HuH-7 (cell line): ENCODE measurements at regions not wholly inside any gene's neighbourhood (a gene's known extent, or its start where the extent isn't known, plus 50 kb on each side); places are given as distances from the start of the nearest gene placed in this dataset.

Source experiments
- DNase-seq: peaks from one replicate; pipeline ENCODE4 v3.0.0; 2011; ENCODE audit warnings: low spot score

DNA sequence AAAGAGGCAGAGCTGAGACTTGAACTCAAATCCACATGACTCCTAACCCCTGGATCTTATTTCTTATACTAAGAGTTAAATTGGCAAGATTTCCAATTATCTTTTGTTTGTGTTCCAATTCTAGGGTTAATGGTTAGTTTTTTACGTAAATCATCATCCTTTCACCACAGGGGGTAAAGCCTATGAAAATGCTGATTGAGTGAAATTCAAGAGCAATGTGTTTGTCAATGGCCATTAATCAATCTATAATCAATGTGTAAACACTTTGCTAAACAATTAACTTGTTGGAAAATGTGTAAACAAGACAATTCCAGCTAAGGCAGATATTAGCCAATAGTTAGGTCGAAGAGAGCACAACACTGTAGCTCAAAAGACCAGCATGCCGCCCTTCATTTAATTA lies 376.5 kb upstream of the ACVR2A start:
- no peak for DNase-seq

DNA sequence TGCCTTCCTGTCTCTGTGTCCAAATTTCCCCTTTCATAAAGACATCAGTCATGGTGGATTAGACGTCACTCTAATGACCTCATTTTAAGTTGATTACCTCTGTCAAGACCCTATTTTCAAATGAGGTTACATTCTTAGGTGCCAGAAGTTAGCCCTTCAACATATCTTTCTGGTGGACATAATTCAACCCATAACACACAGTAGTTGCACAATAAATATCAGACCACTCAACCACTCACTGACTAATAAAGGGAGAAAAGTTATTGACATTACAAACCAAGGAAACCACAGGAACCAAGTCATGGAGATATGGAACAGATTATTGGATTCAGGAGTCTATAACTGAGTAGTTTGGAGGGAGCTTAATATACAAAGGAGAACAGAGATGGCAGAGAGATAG lies 377.4 kb upstream of the ACVR2A start:
- DNase-seq, result no peak

DNA sequence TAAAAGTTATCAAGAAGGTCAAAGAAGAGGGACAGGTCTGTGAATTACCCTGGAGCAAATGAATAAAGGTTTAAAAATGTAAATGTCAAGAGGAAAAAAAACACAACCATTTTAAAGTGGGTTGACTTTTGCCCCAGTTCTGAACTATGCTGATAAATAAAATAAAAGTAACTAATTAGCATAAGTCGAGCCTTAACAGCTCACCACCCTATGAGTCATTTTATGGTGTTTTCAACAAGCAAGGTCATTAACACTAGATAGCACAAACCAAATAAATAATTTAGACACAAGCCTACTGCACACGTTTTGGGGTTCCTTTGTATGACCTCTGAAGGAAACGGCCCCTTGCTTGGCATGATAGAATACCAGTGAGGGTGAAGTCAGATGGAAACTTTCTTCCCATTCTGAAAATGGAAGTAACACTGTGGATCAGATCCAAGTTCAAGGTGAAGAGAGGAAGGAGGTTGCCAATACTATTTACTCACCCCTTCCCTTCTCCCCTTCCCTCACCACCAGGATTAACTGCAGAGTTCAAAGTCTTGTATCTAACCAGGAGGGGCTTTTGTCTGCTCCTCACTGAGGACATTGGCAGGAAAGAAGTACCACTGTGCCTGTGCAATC lies 380.0 kb upstream of the ACVR2A start:
- DNase-seq, result no peak

DNA sequence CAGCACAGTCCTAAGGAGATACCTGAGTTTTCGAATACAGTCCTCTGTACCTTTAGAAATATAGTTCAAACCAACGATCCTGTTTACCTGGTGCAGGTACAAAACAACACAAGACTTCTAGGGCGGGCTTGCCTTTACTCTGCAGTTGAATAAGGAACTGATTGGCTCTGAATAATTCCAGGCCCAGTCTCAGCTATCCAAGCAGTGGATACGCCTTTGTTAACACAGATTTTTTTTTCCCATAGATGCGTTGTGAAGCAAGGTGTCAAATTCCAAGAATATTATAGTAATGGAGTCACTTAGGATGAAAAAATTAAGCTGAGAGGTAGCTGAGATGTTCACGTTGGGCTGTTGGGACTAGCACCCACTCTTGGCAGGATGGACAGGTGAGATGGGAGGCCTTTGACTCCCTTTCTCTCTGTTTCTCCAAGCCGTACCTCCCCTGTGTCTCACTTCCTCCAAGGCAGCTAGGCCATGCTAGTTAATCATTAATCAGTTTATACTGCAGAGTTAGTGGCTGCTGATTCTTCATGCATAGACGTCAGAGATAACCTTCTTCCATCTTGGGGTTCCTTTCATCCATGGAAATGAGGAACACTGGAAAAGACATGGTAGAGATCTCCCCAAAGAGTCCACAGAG lies 380.8 kb upstream of the ACVR2A start:
- DNase-seq, result peak; percentile 55

DNA sequence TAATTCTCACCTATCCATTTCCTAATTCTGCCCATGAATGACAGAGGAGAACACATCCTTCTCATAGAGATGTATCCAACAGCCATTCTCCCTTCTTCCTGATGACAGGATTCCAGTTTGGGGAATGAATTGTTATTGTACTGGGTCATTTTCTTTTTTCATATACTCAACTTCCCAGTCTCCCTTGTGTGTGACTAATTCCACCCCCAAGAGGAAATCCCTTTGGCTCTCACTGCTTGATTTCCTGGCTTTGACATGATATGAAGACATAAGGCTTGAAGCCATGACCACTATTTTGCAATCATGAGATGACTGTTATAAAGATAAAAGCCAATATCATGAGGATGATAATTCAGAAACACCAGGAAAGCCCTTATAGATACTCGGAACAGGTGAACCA lies 384.7 kb upstream of the ACVR2A start:
- DNase-seq, result no peak

DNA sequence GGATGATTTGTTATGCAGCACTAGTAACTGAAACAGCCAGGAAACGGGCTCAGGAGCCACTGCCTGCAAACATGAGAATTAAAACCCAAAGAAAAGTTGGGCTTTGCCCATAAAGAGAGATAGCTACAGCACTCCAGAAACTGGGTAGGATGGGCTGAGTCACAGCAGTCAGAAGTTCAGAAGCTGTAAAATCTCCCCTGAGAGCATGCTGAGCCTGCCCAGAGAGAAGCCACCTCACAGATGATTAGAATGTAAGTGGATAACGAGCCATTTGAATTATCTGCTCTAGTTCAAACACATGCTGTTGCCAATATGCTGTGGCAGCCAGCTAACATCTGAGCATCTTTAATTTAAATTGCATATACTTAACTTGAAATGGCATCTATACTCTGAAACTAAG lies 388.1 kb upstream of the ACVR2A start:
- no peak for DNase-seq

DNA sequence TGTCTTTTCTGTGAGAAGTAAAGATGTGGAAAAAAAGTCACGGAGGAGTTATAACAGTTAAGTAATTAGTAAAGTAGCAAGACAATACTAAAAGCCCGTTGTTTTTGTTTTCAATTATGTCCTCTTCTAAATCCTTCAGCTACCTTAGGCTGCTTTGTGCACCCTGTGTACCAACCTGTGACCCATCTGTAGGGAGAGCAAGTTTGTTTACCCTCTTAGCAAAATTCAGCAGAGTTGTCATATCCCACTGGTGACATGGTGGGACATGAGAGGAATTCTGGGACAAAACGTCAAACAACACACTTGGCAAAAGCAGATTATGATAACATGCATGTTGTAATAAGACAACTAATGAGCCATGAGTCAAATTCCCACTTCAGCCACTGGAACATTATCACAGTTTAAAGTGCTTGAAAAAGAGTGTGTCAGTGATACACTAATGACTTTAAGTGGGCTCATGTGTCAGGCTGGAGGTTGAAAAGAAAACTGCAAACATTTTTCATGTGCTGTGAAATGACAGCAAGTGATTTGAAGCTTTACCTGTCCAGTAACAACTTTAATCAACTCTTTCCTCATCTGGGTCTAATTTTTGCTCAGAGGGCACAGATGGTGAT lies 392.8 kb upstream of the ACVR2A start:
- DNase-seq, result no peak

DNA sequence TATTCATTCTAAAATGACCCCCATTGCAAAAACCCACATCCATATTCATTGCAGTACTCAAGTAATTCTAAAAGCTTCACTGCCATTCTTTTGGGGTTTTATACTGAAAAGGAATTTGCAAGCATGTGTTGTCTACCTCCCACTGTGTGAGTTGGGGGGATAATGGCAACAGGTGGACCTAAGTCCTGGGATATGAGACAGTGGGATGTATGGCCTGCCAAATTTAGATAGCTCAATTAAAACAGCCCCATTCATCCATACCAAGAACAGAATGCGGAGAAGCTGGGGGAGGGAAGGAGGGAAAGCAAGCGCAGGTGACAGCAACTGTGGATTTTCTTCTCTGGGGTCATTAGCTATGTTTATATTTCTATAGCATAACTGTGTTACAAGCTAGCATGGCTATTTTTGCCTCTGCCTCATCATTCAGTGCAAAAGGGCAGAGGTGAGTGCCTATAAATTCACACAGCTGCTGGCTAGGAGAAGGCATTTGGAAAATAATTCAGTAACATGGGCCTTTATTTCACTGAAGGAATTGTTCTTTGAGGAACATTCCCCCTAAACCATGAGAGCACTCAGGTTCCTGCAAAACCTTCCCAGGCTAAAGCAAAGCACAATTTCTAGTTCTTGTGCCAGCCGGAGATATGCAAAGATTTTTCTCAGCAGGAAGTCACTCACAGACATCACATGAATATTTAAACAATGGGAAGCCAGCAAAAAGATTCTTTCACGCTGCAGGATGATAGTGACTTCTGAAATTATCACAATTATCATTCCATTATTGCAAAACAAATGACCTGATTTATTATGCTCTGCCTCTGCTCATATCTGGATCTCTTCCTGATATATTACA lies 393.9 kb upstream of the ACVR2A start:
- DNase-seq, result no peak

DNA sequence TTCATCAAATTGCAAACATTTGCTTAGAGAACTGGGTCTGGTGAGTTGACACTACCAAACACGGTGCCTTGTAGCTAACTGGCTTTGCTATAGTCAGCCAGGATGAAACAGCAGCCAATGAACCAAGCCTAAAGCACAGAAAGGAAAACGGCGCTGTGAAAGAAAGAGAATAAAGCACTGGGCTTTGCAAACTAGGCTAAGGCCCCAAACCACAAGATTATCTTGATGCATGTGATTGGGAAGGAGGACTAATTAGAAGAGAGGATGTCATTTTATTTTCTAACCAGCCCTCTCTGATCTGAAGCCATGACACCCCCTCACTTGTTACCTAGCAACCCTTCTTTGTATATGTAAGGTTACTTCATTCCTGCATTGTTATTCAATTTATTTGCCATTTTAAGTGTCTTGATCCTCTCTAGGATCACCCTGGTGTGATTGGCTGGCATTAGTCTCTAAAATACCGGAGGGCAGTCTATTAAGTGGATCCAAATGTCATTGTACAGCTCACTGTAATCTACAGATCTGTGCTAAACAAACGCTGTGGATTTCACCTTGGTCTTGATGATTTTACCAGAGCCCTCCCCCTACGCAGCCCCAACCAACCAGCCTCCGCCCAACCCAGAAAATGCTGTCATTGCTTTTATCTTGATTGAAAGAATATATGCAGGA lies 395.4 kb upstream of the ACVR2A start:
- no peak for DNase-seq

DNA sequence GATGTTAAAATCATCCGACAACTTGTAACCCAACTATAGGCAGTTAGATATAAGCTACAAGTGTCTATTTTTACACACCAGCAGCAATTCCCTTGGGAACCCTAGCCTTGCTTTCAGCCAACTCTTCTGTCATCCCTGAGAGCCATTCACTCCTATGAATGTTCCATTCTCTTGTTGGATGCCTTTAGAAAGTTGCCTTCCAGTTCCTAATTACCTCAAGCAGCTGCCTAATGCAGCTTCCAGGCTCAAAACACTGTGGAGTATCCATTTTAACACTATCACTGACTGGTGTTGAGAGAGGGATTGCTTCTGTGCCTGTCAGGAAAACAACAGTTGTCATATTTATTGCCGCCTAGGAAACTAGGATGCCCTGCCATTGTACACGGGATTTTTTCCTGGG lies 402.0 kb upstream of the ACVR2A start:
- no peak for DNase-seq

DNA sequence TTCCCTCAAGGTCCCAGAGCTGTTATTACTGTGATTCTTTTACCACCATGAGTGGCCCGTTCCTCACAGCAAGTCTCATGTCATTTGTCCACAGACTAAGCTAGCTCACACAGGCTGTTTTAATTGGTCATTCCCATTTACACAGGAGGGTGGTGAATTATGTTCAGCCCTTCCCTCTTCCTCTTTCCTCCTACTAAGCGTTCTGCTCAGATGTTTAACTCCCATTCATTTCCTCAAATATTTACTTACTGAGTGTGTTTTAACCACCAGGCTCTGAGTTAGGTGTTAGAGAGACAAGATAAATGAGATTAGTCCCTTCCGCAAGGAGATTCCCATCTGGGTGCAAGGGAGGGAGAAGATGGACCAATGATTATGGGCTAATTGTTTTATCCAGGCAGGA lies 403.6 kb upstream of the ACVR2A start:
- DNase-seq, result no peak

DNA sequence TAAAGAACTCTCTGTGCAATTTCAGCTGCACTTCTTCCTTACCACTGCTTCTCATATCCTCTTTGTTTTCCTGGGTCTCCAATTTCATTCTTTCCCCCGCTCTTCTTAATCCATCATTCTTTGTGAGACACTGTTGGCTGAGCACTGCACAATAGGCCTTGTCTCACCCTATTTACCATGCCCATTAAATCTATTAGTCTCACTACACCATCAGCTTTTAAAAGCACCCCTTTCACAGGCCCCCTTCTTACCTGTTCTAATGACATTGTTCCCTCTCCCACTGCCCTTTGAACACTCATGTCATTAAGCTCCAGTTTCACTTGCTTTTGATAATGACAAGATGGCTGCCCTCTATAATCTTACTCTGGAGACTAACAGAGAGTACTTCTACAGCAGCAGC lies 404.1 kb upstream of the ACVR2A start:
- no peak for DNase-seq

DNA sequence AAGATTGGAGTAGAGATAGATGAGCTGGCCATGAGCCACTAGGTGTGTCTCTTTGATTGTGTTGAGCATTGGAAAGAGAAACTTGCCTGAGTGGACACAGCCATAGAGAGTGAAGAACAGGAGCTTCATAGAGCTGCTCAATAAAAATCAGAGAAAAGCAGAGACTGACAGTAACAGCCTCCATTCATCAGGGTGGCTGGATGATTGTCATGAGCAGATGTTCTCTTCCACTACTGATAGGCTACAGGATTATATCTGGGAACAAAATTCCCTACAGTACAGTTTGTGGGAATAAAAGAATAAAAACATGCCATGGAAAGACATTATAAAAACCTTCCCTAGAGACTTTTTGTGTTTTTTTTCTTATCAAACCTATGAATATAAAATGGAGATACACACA lies 404.8 kb upstream of the ACVR2A start:
- no peak for DNase-seq

DNA sequence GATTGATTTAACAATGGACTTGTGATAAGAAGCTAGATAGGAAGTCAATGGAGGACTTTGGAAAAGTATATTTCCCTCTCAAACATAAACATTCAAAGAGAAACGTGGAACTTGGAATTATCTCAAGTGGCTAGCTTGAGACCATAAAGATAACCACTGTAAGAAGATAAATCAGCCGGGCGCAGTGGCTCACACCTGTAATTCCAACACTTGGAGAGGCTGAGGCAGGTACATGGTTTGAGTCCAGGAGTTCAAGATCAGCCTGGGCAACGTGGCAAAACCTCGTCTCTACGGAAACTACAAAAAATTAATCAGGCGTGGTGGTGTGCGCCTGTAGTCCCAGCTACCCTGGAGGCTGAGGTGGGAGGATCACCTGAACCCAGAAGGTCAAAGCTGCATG lies 405.9 kb upstream of the ACVR2A start:
- no peak for DNase-seq

DNA sequence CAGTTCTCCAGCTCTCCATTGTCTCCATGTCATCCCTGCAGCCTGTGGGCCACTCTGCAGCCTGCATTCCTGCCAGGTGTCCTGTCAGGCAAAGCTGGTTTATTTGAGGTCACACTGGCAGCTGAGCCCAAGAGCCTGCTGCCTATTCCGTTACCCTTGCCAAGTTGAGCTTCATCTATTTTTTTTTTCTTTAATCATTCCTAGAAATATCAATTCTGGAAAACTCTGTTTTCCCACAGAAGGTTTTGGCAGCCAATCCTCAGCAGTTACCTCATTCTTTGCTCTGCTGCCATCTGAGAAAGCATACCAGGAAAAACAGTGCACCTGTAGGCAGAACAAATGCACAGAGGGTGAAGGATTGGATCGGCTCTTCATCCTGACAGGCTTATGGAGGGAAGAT lies 411.0 kb upstream of the ACVR2A start:
- no peak for DNase-seq

DNA sequence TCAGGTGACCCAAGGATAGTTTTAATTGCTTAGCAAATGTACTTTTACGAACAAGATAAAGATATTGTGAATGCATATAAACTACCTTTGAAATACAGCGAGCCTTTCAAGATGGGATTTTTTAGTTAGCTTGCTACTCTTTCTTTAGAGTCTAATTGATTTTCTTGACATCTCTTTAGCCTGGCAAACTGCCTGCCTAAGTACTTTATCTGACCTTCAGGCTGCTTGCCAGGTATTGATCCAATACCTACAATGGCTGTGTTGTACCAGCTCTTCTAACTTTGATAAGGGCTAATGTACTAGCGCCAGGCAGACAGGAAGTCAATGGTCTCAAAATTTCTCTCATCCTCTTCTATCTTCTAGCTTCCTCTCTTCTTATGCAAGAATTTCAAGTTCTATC lies 414.4 kb upstream of the ACVR2A start:
- peak; percentile 45 for DNase-seq

DNA sequence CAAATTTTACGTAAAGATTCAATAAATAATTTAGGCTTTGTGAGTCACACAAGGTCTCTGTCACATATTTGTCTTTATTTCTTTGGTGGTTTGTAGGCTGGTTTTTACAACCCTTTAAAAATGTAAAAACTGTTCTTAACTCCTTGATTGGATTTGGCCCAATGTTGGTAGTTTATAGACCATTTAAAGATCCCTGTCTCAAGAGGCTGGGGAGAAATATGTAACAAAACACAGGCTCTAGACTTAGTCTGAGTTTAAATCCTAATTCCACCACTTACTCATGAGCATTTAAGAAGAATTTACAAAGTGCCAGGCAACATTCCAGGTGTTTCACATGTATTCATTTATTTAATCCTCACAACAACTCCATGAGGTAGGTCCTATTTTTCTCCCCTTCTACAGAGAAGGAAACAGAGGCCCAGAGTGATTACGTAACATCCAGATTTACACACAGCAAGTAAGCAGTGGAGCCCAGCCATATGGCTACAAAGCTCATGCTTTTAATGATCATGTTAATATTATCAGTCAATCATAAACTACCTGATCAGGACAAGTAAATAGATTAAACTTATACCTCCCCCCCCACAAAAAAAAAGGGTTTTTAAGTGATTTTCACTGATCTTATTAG lies 416.6 kb upstream of the ACVR2A start:
- no peak for DNase-seq

DNA sequence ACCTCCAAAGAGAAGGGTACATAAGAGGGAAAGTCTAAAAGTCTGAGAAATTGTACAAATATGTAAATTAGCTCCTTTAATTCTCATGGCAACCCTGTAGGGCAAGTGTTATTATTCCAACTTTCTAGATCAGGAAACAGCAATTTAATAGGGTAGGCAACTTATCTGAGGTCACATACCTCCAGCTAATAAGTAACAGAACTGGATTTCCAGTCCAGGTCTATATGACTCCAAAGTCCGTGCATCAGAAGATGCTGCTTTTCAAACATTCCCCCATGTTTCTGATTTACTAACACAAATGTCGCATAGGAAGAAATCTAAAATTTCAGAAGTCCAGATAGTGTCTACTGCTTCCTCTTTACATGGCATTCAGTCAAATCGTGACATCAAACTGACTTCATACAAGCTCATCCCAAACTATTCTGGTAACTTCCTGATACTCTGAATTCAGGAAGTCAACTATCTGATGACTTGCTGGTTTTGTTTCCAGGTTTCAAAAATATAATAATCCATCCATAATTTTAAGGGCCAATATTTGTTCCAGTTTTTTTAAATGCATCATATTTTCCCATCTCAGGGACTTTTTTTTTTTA lies 419.3 kb upstream of the ACVR2A start:
- DNase-seq, result no peak

DNA sequence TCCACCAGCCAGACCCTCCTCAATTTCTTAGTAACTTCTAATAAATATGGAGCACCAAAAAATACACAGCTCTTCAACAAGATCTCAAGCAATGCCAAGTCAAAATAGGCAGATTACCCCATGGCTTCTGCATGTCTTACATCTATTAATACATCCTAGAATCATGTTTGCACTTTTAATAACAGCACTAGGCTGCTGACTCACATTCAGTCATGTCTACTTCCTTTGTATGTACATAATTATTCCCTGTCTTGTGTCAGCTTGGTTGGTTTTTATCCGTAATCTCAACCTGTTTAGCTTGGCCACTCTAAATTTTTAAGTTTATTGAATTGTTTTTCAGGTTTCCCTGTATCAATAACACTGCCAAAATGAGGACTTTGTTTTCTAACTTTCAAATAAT lies 420.1 kb upstream of the ACVR2A start:
- no peak for DNase-seq

DNA sequence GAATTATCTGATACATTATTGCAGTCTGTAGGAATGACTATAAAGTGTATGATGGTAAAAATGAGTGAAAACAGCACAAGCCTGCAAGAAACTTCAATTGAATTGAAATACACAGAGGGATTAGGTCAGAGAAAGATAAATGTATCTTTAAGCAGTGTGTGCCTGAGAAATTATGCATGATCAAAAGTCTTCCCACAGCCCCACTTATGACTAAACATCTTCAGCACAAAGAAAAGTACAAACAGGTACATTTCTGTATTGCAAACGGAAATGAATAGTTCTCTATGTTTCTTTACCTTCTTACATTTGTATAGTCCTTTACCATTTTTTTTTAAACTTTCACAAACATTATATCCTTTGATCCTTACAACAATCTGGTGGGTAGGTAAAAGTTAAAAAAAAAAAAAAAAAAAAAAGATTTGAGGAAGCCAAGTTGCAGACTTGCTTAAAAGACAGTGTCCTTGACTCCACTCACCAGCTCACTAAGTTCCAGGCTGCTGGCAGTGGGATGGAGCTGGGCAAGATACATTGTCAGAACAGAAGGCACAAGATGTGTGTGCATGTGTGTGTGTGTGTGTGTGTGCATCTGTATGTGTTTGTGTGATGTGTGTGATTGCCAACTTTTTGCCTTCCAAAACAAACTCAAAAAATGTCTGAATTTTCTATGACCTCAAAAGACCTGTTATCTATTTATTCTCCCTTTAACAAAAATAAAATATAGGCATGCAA lies 423.7 kb upstream of the ACVR2A start:
- DNase-seq, result no peak

DNA sequence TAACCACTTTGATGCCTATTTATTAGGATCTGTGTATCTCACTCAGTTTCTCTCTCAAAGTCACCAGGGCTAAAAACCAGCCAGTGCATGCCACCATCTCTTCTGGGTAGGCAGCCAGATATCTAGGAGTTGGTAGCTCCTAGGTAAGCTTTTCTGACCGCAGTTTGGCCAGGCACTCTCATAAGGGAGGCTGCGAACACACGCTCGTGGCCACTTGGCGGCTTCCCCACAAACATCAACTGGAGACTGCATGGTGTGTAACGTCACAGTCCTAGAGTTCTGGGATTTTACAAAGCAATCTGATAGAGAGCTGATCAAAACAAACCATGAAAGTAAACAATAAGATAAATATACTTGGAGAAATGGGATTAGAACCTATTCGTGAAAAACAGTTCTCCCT lies 424.3 kb upstream of the ACVR2A start:
- DNase-seq, result no peak
